IPS-18c (cell line): ENCODE measurements at regions not wholly inside any gene's neighbourhood (a gene's known extent, or its start where the extent isn't known, plus 50 kb on each side); places are given as distances from the start of the nearest gene placed in this dataset.

Experiments
- H3K4me3 ChIP-seq: 2 replicates; pipeline ENCODE4 v1.7.0; 2013; ENCODE audit warnings: low read depth, mild to moderate bottlenecking, low read length, moderate library complexity; ENCODE audit not compliant: insufficient read depth
- H3K9me3 ChIP-seq: one replicate; pipeline ENCODE4 v1.6.1; 2013; ENCODE audit warnings: mild to moderate bottlenecking, low read length, moderate library complexity; ENCODE audit not compliant: control insufficient read depth, insufficient read depth

DNA sequence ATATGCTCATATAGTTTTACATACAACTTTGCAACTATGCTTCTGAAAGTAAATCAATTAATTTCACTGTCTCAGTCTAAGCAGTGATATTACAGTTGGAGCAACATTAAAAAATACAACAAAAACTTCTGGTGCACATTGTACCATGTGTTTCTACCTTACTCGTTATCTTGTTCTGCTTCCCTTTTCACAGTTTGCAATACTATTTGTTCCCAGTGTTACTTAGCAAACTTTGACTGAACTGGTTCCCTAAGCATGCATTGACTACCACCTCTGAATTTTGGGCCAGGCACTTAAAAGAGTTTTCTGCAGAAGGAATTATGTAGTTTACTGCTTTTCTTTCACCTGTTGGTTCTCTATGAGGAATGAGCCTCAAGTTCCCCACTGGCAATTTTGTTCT is 152.7 kb downstream of the SEC61B start:
- Histone ChIP-seq H3K4me3 (no peak overlapping the region), H3K9me3 (no peaks in the 10 kb centered on the region)

DNA sequence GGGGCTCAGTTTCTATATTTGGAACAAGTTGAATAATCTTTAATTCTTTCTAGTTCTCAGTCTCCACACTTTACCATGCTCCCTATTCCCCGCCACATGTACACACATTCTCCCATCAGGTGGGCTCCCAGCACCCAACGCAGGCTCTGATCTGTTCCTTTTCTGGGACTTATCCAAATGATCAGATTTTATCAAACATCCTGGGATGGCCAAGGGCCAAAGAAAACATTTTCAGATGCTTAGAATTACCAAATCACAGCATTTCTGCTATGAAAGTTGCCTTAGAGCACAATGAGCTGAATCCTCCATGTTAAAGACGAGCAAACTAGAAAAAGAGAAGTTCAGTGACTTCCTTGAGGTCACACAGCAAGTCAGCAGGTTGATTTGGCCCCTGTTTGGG is 153.4 kb downstream of the SEC61B start:
- Histone ChIP-seq H3K4me3 (no peak overlapping the region), H3K9me3 (no peaks in the 10 kb centered on the region)

DNA sequence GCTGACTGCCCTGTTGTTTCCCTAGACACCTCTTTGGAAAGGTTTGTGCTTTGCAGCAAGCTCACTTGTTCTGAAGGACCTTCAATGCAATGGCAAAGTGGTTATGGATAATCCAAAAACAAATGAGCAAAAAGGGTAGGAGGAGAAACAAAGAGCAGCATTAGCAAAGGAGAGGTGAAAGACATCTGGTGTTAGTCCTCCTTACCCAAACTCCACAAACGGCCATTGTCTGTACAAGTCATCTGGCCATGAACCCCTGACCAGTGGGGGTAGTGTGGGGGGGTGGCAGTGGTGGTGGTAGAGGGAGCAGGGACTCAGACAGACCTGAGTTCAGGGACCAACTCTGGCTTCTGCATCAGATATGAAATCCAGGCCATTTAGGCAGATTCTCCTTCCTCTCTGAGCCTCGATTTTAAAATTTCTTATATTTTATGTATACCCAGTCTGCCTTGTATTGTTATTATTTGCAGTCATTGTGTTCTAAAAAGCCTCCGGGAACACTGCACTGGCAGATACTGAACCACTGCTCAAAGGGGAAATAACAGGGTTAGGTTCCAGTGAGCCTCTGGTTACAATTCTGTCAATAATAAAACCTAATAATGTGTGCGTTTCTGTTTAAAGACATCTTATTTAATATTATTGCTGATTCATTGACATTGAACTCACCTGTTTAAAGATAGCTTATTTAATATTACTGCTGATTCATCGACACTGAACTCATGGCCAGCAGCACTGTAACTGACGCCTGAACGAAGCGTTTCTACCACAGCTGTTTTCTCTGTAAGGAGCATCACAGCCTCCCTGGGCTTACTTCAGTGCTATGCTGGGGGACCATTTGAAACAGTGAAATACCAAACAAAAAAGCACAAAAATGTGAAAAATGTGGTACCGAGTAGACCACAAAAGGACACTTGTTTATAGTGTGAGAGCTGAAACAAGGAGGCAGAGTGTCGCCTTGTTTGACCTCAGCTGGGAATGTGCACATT is 156.0 kb downstream of the SEC61B start:
- no peak overlapping the region for H3K4me3 ChIP-seq
- H3K9me3 ChIP-seq: no peaks in the 10 kb centered on the region

DNA sequence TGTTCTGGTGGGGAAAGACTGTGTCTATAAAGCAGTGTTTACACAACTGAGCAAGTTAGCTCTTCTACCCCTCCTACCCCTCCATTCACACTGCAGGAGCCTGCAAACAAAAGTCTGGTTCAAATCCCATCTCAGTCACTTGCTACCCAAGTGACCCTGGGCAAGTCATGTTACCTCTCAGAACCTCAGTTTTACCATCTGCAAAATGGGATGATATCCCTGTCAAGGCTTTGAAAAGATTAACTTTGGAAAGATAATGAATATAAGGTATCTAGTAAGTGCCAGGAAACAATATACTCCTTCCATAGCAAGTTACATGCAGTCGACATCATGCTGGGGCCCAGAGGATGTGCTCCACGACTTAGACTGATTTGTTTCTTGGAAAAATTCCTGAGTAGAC is 161.5 kb downstream of the SEC61B start:
- Histone ChIP-seq H3K4me3 (no peak overlapping the region), H3K9me3 (no peaks in the 10 kb centered on the region)

DNA sequence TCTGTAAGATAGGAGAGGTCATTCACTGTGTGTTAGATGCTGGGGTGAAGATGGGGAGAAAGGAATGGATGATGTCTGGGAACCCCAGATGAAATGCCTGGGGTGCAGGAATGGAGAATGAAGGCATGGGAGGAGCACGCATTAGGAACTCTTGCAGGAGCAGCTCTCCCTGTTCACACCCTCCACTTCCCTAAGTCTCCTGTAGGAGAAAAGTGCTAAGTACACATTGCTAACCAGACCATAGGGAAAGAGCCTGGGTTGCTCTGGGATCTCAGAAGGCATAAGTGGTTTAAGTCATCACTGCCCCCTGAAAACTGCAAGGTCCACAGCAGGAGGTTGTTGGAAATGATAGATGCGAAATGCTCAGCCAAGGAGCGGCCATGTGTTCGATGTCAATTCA is 163.1 kb downstream of the SEC61B start:
- no peaks in the 10 kb centered on the region for H3K9me3 ChIP-seq
- no peak overlapping the region for H3K4me3 ChIP-seq

DNA sequence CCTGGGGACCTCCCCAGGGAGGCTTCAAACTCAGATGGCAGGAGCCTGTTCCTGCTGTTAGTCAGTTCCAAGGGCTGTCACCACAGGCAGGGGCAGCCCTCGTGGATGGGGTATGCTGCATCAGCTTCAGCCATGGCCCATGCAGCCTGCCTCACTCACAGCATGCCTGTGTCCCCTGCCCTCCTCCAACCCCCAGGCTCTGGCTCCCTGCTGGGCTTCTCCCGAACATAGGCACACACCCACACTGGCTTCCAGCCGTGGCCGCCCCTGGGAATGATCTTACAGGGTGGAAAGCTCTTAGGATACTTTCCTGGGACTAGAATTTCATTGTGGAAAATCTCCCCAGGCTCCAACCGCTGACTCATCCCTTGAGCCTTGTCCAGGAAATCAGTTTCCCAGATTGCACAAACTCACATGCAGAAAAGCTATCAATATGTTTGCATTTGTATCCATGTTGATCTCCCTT is 163.8 kb downstream of the SEC61B start:
- Histone ChIP-seq H3K4me3 (no peak overlapping the region), H3K9me3 (no peaks in the 10 kb centered on the region)

DNA sequence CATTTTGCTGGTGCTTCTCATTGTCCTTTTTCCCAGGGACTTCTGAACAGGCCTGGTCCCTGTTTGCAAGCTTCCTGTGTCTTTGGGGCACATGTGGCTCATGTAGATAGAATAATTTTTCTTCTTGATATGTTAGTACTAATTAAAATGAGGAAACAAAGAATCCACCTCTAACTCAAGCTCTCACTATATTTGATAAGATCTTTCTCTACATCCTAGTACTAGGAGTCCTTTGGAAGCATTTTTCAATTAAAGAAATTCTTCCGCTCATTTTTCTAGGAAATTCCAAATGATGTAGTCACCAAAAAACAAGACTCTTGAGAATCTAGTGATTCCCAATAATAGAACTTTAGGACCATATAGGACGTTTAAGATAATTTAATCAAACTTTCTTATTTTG is 165.3 kb downstream of the SEC61B start:
- no peaks in the 10 kb centered on the region for H3K9me3 ChIP-seq
- H3K4me3 ChIP-seq: no peak overlapping the region

DNA sequence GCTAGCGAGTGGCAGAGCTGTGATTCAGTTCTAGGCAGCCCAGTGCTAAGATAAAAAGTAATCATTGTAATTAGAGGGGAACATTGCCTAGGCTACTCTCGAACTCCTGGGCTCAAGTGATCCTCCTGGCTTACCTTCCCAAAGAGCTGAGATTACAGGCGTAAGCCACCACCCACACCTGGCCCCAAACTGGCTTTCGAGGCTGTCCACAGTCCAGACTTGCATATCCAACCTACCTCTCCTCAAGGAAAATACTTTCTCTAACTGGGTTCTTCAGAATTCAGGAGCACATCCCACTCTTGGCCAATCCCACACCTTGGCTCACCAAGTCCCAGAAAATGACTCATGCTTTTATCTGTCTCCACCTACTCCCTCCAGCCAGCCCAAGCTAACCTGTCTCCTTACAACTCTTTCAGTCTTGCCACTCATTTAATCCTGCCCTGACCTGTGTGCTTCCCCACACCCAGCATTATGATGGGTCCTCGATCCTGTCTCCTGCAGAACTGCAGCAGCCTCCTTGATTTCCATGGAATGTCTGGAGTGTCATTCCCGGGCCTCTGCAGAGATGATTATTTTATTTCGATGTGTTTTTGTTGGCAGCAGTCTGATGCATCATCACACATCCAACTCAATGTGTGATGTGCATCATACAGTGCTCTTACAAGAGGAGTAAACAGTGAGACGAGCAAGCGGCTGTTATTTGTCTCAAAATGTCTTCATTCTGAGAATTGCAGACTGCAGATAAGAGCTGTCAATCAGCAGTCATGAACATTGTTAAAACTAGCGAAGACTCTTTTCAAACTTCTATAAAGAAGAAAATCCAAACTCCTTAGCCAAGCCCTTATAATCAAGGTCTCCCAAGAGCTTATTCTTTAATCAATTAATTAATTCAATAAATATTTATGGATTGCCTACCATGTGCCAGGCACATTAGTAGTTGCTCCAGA is 167.3 kb downstream of the SEC61B start:
- H3K9me3 ChIP-seq: no peaks in the 10 kb centered on the region
- no peak overlapping the region for H3K4me3 ChIP-seq

DNA sequence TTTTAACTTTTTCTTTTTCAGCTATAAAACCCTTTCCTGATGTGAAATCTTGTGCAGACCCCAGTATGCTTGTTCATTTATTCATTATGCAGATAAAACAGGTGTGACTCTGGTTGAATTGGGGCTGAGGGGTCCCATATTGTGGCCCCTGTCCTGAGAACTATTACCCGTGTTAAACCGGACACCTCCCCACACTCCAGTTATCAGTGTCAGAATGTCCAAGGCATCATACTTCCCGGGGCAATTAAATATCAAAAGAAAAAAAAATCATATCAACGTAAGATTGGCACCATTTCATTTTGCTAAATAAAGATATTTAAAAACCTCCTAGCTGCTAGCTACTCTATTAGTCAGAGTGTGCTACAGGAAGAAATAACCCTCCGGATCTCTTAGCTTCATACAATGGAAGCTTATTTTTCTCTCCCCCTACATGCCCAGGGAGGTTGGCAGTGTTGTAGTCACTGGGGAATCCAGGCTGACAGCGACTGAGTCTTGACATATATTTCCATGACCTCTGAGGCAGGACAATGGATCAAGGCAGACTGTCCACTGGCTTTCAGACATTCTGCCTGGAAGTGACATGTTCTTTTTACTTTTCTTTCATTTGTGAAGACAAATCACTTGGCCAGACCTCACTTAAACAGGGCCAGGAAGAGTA is 170.0 kb downstream of the SEC61B start:
- Histone ChIP-seq H3K4me3 (no peak overlapping the region), H3K9me3 (no peaks in the 10 kb centered on the region)

DNA sequence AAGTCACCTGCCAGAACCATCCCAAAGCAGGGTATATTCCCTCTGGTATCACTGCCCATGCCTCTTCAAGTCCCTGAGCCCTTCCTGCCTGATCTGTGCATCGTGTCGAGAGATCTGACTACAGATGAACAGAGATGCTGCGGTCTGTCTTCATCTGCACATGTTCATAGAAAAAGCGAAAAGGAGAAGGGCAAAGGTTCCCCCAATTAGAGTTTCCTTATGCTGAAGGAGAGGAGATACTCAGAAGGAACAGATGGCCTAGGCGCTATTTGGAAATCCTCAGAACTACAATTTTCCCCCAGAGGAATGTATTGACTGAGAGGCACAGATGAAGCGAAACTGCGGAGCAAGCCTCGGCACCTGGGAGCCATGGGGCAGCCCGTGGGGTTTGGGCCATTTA is 170.9 kb downstream of the SEC61B start:
- no peak overlapping the region for H3K4me3 ChIP-seq
- no peaks in the 10 kb centered on the region for H3K9me3 ChIP-seq

DNA sequence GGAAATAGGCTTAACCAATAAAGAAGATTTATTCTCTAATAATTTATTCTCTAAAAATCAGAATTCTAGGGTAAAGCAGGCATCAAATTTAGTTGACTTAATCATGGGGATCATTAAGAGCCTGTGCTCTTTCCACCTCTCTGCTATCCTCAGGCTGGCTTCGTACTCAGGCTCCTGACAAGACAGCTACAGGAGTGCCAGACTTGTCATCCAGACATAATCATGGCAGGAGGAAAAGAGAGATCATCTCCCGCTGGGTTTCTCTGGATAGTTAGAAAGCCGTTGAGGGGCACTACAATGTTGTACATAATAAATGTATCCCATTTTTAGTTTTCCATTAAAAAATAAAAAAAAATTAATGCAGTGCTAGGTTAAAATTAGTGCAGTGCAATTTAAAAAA is 171.9 kb downstream of the SEC61B start:
- H3K9me3 ChIP-seq: no peaks in the 10 kb centered on the region
- H3K4me3 ChIP-seq: no peak overlapping the region

DNA sequence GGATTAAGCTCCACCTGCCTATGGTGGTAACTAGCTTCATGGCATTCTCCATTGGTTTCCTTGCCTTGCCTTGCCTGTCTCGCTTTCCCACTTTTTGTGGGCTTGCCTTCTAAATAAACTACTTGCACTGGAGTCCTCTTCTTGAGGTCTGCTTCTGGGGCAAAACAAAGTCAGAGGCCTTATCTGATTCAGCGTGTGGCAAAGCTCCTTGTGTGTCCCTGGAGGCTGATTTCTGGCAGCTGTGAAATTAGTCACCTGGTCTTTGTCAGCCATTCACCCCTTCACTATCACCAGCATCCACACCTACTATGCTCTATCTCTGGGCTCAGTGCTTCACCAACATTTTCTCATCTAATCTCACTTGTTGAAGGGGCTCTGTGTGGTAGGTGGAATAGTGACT is 176.2 kb downstream of the SEC61B start:
- no peaks in the 10 kb centered on the region for H3K9me3 ChIP-seq
- H3K4me3 ChIP-seq: no peak overlapping the region

DNA sequence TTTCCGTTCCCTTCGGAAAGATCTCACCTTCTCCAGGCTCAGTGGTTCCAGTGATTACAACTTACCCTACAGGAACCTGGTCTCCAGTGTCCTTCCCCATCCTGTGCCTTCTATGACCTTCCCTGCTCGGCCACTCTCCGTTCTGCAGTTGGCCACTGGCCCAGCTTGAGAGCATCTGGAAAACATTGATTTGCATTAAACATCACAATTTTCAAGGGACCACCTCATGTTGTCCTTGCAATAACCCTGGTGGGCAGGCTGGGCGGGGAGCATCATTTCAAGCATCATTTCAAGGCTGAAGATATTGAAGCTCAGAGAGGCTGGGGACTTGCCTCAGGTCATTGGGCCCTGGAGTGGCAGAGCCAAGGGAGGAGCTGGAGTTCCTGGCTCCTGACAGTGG is 177.4 kb downstream of the SEC61B start:
- no peak overlapping the region for H3K4me3 ChIP-seq

DNA sequence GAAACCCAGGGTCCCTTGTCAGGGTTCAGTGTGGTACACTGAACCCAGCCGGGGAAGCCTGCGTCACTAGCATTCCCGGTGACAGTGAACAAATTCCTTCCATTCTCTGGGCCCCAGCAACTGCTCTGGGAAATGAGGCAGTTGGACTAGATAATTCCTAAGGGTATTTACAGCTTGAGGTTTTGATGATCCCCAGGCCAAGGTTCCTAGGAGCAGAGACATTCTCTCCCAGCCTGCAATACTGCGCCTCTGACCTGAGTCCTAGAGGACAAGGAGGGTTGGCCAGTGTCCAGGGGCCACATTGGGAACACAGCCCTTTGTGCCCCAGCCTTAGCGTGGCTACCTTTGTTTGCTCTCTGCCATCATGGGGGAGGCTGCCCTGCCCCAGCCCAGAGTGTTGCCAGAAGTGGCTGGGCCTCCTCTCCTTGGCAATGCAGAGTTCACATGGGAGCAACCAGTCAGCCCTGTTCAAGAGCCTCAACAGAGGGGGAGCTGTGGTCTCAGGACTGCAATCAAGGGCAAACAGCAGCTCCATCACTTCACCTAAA is 178.2 kb downstream of the SEC61B start:
- no peaks in the 10 kb centered on the region for H3K9me3 ChIP-seq
- H3K4me3 ChIP-seq: no peak overlapping the region

More for the DNA sequence above, 177.4 kb downstream of the SEC61B start:
- H3K9me3 ChIP-seq: no peaks in the 10 kb centered on the region

DNA sequence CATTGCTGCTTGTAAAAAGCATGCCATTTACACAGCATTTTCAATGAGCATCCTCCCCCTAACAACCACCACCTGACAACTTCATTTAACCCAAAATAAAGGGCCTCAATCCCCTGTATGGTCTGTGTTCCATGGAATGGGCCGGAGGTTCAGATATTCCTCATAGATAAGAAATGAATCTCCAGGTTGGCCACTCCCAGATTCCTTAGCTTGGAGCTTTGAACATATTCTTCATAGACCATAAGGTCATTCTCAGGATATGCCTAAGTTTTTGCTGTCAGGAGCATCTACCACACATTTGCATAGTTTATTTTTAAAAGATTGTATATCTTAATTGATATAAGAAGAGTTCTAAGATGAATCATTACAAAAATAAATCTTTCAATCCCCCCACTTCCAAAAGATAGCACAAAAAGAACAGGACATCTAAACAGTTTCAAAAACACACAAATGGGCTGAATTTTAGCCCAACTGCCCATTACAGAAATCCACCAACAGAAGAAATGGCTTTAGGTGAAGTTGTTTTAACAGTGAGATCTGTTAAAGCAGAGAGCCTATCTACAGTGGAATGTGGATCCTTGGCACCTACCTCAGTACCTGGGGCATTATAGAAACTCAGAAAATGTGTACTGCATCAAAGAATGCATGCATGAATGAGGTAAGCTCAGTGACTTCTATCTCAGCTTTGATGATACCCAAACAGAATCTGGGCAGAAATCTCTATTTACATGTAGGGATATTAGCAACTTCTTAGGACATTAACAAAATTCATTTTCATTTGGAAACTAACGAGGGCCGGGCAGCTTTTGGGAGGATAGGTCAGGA is 179.8 kb downstream of the SEC61B start:
- H3K4me3 ChIP-seq: no peak overlapping the region
- no peaks in the 10 kb centered on the region for H3K9me3 ChIP-seq

DNA sequence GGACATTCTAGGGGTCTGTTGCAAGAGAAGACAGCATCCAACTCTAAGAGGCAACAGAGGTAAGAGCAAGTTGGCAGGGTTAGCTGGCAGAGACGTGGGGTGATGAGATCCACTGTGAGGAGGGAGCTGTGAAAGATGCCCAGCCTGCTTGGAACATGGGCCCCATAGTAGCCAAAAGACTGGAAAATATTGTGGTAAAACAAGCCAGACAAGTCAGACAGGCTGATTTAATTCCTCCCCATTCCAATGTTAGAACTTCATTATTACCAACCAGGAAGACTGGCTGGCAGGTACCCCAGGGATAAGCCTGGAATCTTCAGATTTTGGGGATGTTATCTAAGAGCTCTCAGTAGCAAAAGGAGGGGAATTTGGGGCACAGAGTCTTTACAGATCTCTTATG is 181.3 kb downstream of the SEC61B start:
- Histone ChIP-seq H3K4me3 (no peak overlapping the region), H3K9me3 (no peaks in the 10 kb centered on the region)
